SK-N-SH (cell line): ENCODE measurements at regions not wholly inside any gene's neighbourhood (a gene's known extent, or its start where the extent isn't known, plus 50 kb on each side); places are given as distances from the start of the nearest gene placed in this dataset.

Experiments used
- CTCF ChIA-PET: fragments of 300-600, 350-600 bp; formaldehyde crosslinking; extraction: SDS; loops from one replicate; lab custom pipeline; 2021; lab: Yijun Ruan, JAX
- POLR2A ChIA-PET: fragments of 350-600 bp; sonication (Branson Sonifier 250); formaldehyde crosslinking; extraction: SDS; loops from one replicate; lab custom pipeline; 2020; ENCODE audit warnings: antibody characterized with exemption, inconsistent platforms; lab: Yijun Ruan, JAX
- DNase-seq: peaks from one replicate; pipeline ENCODE4 v3.0.0; 2012
- H2AFZ ChIP-seq: fragments of 200-600 bp; sonication (generic); 2 replicates; pipeline ENCODE4 v1.8.1; 2016; ENCODE audit warnings: antibody characterized with exemption, mild to moderate bottlenecking, low read depth
- H3F3A ChIP-seq: fragments of 200-600 bp; sonication (generic); replicated peaks from 2 replicates; pipeline ENCODE3; 2016; ENCODE audit warnings: antibody characterized with exemption, mild to moderate bottlenecking; ENCODE audit not compliant: insufficient read depth
- H3K27ac ChIP-seq, 2 experiments: fragments of 200-500 bp in 1 of 2; fragments of 200-600 bp in 1 of 2; sonication (Bioruptor generic) in 1 of 2; sonication (generic), shearing (Covaris generic) in 1 of 2; 2 replicates each; pipeline versions ENCODE4 v1.5.1 to v1.6.1; 2014 to 2016; ENCODE audit warnings: low read depth in 2 of 2, inconsistent platforms in 1 of 2, low read length in 1 of 2, mild to moderate bottlenecking in 1 of 2, mixed read lengths in 1 of 2
- H3K27me3 ChIP-seq: fragments of 200-600 bp; sonication (generic), shearing (Covaris generic); 2 replicates; pipeline ENCODE4 v1.6.1; 2016; ENCODE audit warnings: mixed run types; ENCODE audit not compliant: insufficient read depth
- H3K36me3 ChIP-seq, 2 experiments: fragments of 200-500 bp in 1 of 2; fragments of 200-600 bp in 1 of 2; sonication (Bioruptor generic) in 1 of 2; sonication (generic) in 1 of 2; replicated peaks in 1 of 2; 2 replicates each; pipeline versions ENCODE3 to v1.5.1; 2014 to 2016; ENCODE audit warnings: low read length in 1 of 2, mild to moderate bottlenecking in 1 of 2; ENCODE audit not compliant: insufficient read depth in 2 of 2, control insufficient read depth in 1 of 2
- H3K4me1 ChIP-seq, 2 experiments: fragments of 200-500 bp in 1 of 2; fragments of 200-600 bp in 1 of 2; sonication (Bioruptor generic) in 1 of 2; sonication (generic), shearing (Covaris generic) in 1 of 2; 2 replicates each; pipeline versions ENCODE4 v1.5.1 to v1.6.1; 2014 to 2016; ENCODE audit warnings: low read depth in 1 of 2, low read length in 1 of 2, mixed run types in 1 of 2; ENCODE audit not compliant: insufficient read depth in 2 of 2, control insufficient read depth in 1 of 2
- H3K4me2 ChIP-seq: fragments of 200-600 bp; sonication (generic), shearing (Covaris generic); 2 replicates; pipeline ENCODE4 v1.6.1; 2017; ENCODE audit warnings: mixed run types
- H3K4me3 ChIP-seq, 2 experiments: fragments of 200-500 bp in 1 of 2; fragments of 200-600 bp in 1 of 2; sonication (Bioruptor generic) in 1 of 2; sonication (generic), shearing (Covaris generic) in 1 of 2; 2 replicates each; pipeline versions ENCODE4 v1.5.1 to v1.8.1; 2014 to 2016; ENCODE audit warnings: low read depth in 2 of 2, inconsistent platforms in 1 of 2, low read length in 1 of 2, mild to moderate bottlenecking in 1 of 2, mixed read lengths in 1 of 2, moderate library complexity in 1 of 2
- H3K79me2 ChIP-seq: fragments of 200-600 bp; sonication (generic); 2 replicates; pipeline ENCODE4 v1.8.1; 2017; ENCODE audit warnings: mild to moderate bottlenecking; ENCODE audit not compliant: insufficient read depth
- H3K9ac ChIP-seq: fragments of 200-600 bp; sonication (generic); 2 replicates; pipeline ENCODE4 v1.6.1; 2017; ENCODE audit warnings: mixed run types
- H3K9me2 ChIP-seq: fragments of 200-600 bp; sonication (generic); 2 replicates; pipeline ENCODE4 v1.6.1; 2017; ENCODE audit warnings: mixed run types
- H3K9me3 ChIP-seq: fragments of 200-600 bp; sonication (generic); 2 replicates; pipeline ENCODE4 v1.6.1; 2017; ENCODE audit warnings: mixed run types, mild to moderate bottlenecking, moderate library complexity
- H4K20me1 ChIP-seq: fragments of 200-600 bp; sonication (generic); 2 replicates; pipeline ENCODE4 v1.6.1; 2017; ENCODE audit warnings: mild to moderate bottlenecking, mixed run types; ENCODE audit not compliant: insufficient read depth
- CHD2 ChIP-seq: fragments of 150-350 bp; IDR thresholded peaks from 2 replicates; pipeline ENCODE4 v1.6.1; 2018; ENCODE audit warnings: low read length; ENCODE audit not compliant: partially characterized antibody
- CTCF ChIP-seq: fragments of 200-600 bp; sonication (generic); IDR thresholded peaks from 2 replicates; pipeline ENCODE4 v1.6.1; 2017; ENCODE audit warnings: antibody characterized with exemption, mild to moderate bottlenecking, moderate library complexity
- ELF1 ChIP-seq: IDR thresholded peaks from 2 replicates; pipeline ENCODE4 v1.4.0; 2012
- EP300 ChIP-seq, 2 experiments: IDR thresholded peaks; 2 replicates each; pipeline versions ENCODE4 v1.4.0 to v1.6.1; 2012; ENCODE audit warnings: borderline replicate concordance in 1 of 2, low read depth in 1 of 2, low read length in 1 of 2
- EZH2phosphoT487 ChIP-seq: fragments of 200-600 bp; sonication (generic); IDR thresholded peaks from 2 replicates; pipeline ENCODE4 v1.6.1; 2017; ENCODE audit warnings: low read depth, mixed run types, mild to moderate bottlenecking, antibody characterized with exemption, moderate library complexity, borderline replicate concordance
- JUND ChIP-seq: IDR thresholded peaks from 2 replicates; pipeline ENCODE4 v1.4.0; 2012
- MXI1 ChIP-seq: IDR thresholded peaks from 2 replicates; pipeline ENCODE4 v1.6.1; 2012; ENCODE audit warnings: mild to moderate bottlenecking, low read depth, low read length, improper control_type of control experiment
- NFIC ChIP-seq: IDR thresholded peaks from 2 replicates; pipeline ENCODE4 v1.4.0; 2012; ENCODE audit warnings: borderline replicate concordance
- NRF1 ChIP-seq: IDR thresholded peaks from 2 replicates; pipeline ENCODE4 v1.6.1; 2012; ENCODE audit warnings: low read depth, mild to moderate bottlenecking, low read length
- POLR2AphosphoS5 ChIP-seq: IDR thresholded peaks from 2 replicates; pipeline ENCODE4 v1.6.1; 2012; ENCODE audit warnings: low read depth, low read length
- REST ChIP-seq: IDR thresholded peaks from 2 replicates; pipeline ENCODE4 v1.6.1; 2012; ENCODE audit warnings: mild to moderate bottlenecking, low read depth, low read length, moderate library complexity
- RFX5 ChIP-seq: IDR thresholded peaks from 2 replicates; pipeline ENCODE4 v1.6.1; 2012; ENCODE audit warnings: mild to moderate bottlenecking, improper control_type of control experiment, low read length
- SMC3 ChIP-seq: IDR thresholded peaks from 2 replicates; pipeline ENCODE4 v1.6.1; 2012; ENCODE audit warnings: low read depth, low read length, improper control_type of control experiment
- USF1 ChIP-seq: IDR thresholded peaks from 2 replicates; pipeline ENCODE4 v1.4.0; 2012; ENCODE audit warnings: low read depth, borderline replicate concordance
- YY1 ChIP-seq: IDR thresholded peaks from 2 replicates; pipeline ENCODE4 v1.4.0; 2012; ENCODE audit warnings: low read depth, mild to moderate bottlenecking
- ZBTB33 ChIP-seq: IDR thresholded peaks from 2 replicates; pipeline ENCODE4 v1.4.0; 2012; ENCODE audit warnings: low read depth, borderline replicate concordance
- WGBS: methylation state at CpG from one replicate; pipeline ENCODE4 v1.1.6; 2017; ENCODE audit warnings: low lambda C conversion rate; 5-methylcytosine and 5-hydroxymethylcytosine counted together

GRCh38 chr2:22582107-22582506, 802.9 kb upstream of the KLHL29 start:
- ChIA-PET POLR2A (no interaction called here), CTCF (no interaction called here)
- Histone ChIP-seq H3K27me3 (no peaks in the 10 kb centered on the region), H3K79me2 (no peaks in the 10 kb centered on the region), H3K27ac (no peak overlapping the region), H3K9me3 (peaks cover 6% of the 10 kb centered on the region; the same call in 1 of the 2 replicates), H3K9ac (no peak overlapping the region), H3K4me1 (no peaks in the 10 kb centered on the region), H4K20me1 (no peaks in the 10 kb centered on the region), H3F3A (no peaks in the 10 kb centered on the region), H3K4me3 (no peak overlapping the region), H2AFZ (no peak overlapping the region), H3K4me2 (no peak overlapping the region), H3K9me2 (no peaks in the 10 kb centered on the region), H3K36me3 (no peaks in the 10 kb centered on the region)
- TF ChIP-seq CHD2 (no peak), ELF1 (no peak), USF1 (no peak), EZH2phosphoT487 (no peak), NRF1 (no peak), EP300 (IDR thresholded peaks at IDR 0.05; ENCODE audit: borderline replicate concordance in 1 of 2, low read depth in 1 of 2, low read length in 1 of 2) (no peak), JUND (no peak), POLR2AphosphoS5 (no peak), RFX5 (no peak), CTCF (no peak), REST (no peak), SMC3 (no peak), MXI1 (no peak), NFIC (no peak), ZBTB33 (no peak), YY1 (no peak)
- WGBS: 4% methylated on average over 3 of the region's 3 CpGs
- DNase-seq: no peak
